Osteoblast (primary cell): ENCODE measurements at regions not wholly inside any gene's neighbourhood (a gene's known extent, or its start where the extent isn't known, plus 50 kb on each side); places are given as distances from the start of the nearest gene placed in this dataset.

Experiments
- DNase-seq: peaks from one replicate; pipeline ENCODE4 v3.0.0; 2011; ENCODE audit warnings: low spot score, mixed read lengths; ENCODE audit not compliant: insufficient read length; ENCODE audit errors: missing footprints
- H2AFZ ChIP-seq: 2 replicates; pipeline ENCODE4 v1.6.0; 2011; ENCODE audit warnings: mild to moderate bottlenecking, low read length
- H3K27ac ChIP-seq: 2 replicates; pipeline ENCODE4 v1.5.1; 2011; ENCODE audit warnings: mild to moderate bottlenecking, low read depth, low read length, moderate library complexity
- H3K27me3 ChIP-seq: 2 replicates; pipeline ENCODE4 v1.6.0; 2012; ENCODE audit warnings: mild to moderate bottlenecking, control low read depth, inconsistent platforms, low read length, moderate library complexity; ENCODE audit not compliant: insufficient read depth
- H3K36me3 ChIP-seq: 2 replicates; pipeline ENCODE4 v1.5.1; 2011; ENCODE audit warnings: mild to moderate bottlenecking, low read length, control low read depth, moderate library complexity; ENCODE audit not compliant: insufficient read depth
- H3K4me1 ChIP-seq: 2 replicates; pipeline ENCODE4 v1.5.1; 2011; ENCODE audit warnings: mild to moderate bottlenecking, low read length, control low read depth, moderate library complexity; ENCODE audit not compliant: insufficient read depth
- H3K4me2 ChIP-seq: 2 replicates; pipeline ENCODE4 v1.6.0; 2011; ENCODE audit warnings: mild to moderate bottlenecking, low read length; ENCODE audit not compliant: insufficient read depth
- H3K4me3 ChIP-seq: fragments of 200-600 bp; sonication (generic); 3 replicates; pipeline ENCODE4 v1.5.1; 2012; ENCODE audit warnings: mild to moderate bottlenecking, low read length, inconsistent platforms; ENCODE audit not compliant: insufficient read depth
- H3K79me2 ChIP-seq: 2 replicates; pipeline ENCODE4 v1.6.0; 2012; ENCODE audit warnings: mild to moderate bottlenecking, low read length, control low read depth, inconsistent platforms; ENCODE audit not compliant: insufficient read depth
- H3K9me3 ChIP-seq: 2 replicates; pipeline ENCODE4 v1.5.1; 2011; ENCODE audit warnings: low read depth, low read length, control low read depth
- H4K20me1 ChIP-seq: 2 replicates; pipeline ENCODE4 v1.6.0; 2012; ENCODE audit warnings: mild to moderate bottlenecking, low read length, control low read depth; ENCODE audit not compliant: insufficient read depth
- TF ChIP-seq, protein P1 (sequence below): IDR thresholded peaks from 2 replicates; pipeline ENCODE4 v1.5.1; 2011; ENCODE audit warnings: mild to moderate bottlenecking, low read depth, low read length, moderate library complexity; ENCODE audit errors: extremely low read depth

DNA sequence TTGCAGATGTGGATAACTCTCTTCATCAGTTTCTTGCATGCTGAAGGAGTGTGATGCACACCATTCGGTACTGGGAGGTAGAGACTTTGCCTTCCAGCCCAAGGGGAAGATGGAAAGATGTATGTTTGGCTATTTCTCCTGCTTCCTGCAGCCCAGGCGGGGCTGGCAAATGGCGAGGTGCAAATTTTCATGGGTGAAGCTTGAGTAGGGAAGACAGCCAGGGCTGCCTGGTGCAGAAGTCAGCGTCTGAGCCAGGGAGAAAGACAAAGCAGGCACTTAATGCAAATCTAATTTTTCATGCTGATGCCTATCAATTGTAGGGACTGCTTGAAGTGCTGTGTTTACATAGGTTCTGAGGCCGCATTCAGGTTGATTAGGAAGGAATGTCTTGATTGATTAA is 384.7 kb upstream of the EEF2KMT start:
- Histone ChIP-seq H3K4me2 (no peak overlapping the region), H3K9me3 (peaks cover 2% of the 10 kb centered on the region), H3K4me3 (no peak overlapping the region), H2AFZ (no peak overlapping the region), H3K27me3 (no peaks in the 10 kb centered on the region), H3K4me1 (no peaks in the 10 kb centered on the region), H3K79me2 (no peaks in the 10 kb centered on the region), H4K20me1 (no peaks in the 10 kb centered on the region), H3K27ac (no peak overlapping the region), H3K36me3 (no peaks in the 10 kb centered on the region)
- TF ChIP-seq, protein P1, sequence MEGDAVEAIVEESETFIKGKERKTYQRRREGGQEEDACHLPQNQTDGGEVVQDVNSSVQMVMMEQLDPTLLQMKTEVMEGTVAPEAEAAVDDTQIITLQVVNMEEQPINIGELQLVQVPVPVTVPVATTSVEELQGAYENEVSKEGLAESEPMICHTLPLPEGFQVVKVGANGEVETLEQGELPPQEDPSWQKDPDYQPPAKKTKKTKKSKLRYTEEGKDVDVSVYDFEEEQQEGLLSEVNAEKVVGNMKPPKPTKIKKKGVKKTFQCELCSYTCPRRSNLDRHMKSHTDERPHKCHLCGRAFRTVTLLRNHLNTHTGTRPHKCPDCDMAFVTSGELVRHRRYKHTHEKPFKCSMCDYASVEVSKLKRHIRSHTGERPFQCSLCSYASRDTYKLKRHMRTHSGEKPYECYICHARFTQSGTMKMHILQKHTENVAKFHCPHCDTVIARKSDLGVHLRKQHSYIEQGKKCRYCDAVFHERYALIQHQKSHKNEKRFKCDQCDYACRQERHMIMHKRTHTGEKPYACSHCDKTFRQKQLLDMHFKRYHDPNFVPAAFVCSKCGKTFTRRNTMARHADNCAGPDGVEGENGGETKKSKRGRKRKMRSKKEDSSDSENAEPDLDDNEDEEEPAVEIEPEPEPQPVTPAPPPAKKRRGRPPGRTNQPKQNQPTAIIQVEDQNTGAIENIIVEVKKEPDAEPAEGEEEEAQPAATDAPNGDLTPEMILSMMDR = no peak
- no peak for DNase-seq

DNA sequence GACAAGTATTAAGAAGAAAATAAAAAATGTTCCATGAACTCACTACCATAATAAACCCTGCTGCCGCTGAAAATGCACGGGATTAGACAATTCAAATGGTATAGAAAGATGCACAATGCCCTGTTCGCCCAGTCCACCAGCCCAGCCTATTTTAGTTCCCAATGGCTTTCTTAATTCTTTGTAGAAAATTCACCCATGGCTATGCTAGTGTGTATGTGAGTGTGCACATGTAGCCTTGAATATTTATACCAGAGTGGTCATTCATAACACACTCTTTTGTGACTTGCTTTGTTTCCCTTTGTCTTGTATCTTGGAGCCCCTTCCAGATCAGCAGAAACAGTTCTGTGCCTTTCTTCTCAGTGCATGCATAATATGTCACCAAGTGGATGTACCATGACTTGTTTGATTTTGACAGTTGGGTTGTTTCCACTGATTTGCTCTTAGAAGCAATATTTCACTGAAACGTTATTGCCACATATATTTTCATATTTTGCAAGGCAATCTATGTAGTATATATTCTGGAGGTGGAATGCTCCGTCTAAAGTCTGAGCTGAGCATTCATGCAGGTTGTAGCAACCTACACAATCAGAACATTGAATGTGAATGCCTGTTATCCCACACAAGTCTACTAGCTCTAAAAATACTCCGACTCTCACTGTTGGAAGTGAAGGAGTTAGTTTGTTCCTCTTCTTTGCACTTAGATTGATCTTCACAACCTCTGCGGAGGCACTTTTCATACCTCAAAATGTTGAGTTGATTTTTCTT is 383.0 kb upstream of the EEF2KMT start:
- no peak overlapping the region for H2AFZ ChIP-seq
- H3K4me3 ChIP-seq = no peak overlapping the region
- no peaks in the 10 kb centered on the region for H3K79me2 ChIP-seq
- H3K4me1 ChIP-seq = no peaks in the 10 kb centered on the region
- no peak overlapping the region for H3K27ac ChIP-seq
- no peaks in the 10 kb centered on the region for H3K27me3 ChIP-seq
- no peak for DNase-seq
- no peaks in the 10 kb centered on the region for H4K20me1 ChIP-seq
- no peak overlapping the region for H3K4me2 ChIP-seq
- no peaks in the 10 kb centered on the region for H3K36me3 ChIP-seq
- H3K9me3 ChIP-seq = peaks cover 2% of the 10 kb centered on the region
- TF ChIP-seq, protein P1 = no peak

DNA sequence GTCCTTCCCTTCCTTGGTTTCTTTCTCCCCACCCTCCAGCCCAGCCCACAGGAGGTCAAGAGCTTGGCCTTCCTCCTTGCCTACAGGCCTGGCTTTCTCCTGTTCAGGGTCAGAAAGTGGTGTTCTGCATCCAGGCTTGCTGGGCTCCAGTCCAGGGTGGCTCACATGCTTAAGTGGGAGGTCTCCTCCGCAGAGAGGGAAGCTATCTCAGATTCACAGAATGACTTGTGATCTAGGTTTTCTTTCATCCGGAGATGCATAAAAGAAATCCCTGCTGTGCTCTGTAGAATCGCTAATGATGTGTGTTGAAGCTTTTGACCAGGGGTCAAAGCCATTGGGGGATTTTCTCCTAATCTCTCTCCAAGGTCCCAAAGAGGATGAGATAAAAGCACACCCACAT is 382.3 kb upstream of the EEF2KMT start:
- Histone ChIP-seq H3K36me3 (no peaks in the 10 kb centered on the region), H3K27ac (no peak overlapping the region), H3K27me3 (no peaks in the 10 kb centered on the region), H4K20me1 (no peaks in the 10 kb centered on the region), H3K79me2 (no peaks in the 10 kb centered on the region), H3K4me1 (no peaks in the 10 kb centered on the region), H3K4me3 (no peak overlapping the region), H3K9me3 (peaks cover 2% of the 10 kb centered on the region), H2AFZ (no peak overlapping the region), H3K4me2 (no peak overlapping the region)
- DNase-seq = no peak
- TF ChIP-seq, protein P1 = no peak

DNA sequence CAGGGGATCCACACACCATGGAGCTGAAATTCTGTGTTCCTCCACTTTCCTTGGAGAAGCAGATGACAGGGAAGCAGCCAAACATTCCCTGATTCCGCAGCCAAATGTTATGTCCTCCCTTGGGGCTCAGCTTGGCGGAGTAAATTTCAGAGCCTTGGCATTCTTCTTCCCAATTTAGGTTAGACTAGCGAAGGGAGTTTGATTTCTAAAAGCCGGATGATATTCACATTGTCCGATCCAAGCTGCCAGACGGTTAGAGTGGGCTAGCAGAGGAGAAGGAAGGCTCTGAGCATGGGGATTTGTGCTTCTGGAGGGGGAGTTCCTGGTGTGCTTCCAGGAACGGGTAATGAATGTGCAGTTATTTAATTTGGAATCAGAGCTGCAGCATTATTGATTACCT is 380.4 kb upstream of the EEF2KMT start:
- no peaks in the 10 kb centered on the region for H3K4me1 ChIP-seq
- H3K4me2 ChIP-seq = no peak overlapping the region
- no peaks in the 10 kb centered on the region for H3K36me3 ChIP-seq
- DNase-seq = no peak
- no peak overlapping the region for H3K4me3 ChIP-seq
- H3K27me3 ChIP-seq = no peaks in the 10 kb centered on the region
- TF ChIP-seq, protein P1 = no peak
- H3K79me2 ChIP-seq = no peaks in the 10 kb centered on the region
- no peak overlapping the region for H3K27ac ChIP-seq
- no peaks in the 10 kb centered on the region for H4K20me1 ChIP-seq
- no peak overlapping the region for H2AFZ ChIP-seq
- H3K9me3 ChIP-seq = peaks cover 2% of the 10 kb centered on the region
